ENCODE measurements at regions not wholly inside any gene's neighbourhood (a gene's known extent, or its start where the extent isn't known, plus 50 kb on each side); places are given as distances from the start of the nearest gene placed in this dataset.

GRCh38 chr12:75890141-75890540 lies 141.4 kb downstream of the PHLDA1 start:
- no peak for TF ChIP-seq CTCF (IDR thresholded peaks at IDR 0.05 in 8 of 11, conservative IDR thresholded peaks at IDR 0.05 in 3 of 11)
- TF ChIP-seq POLR2A (IDR thresholded peaks at IDR 0.05), result no peak

Data from spleen (tissue), 7 donors.